ENCODE measurements at regions not wholly inside any gene's neighbourhood (a gene's known extent, or its start where the extent isn't known, plus 50 kb on each side); places are given as distances from the start of the nearest gene placed in this dataset.
A peak's percentile ranks its signal among the peaks of the same experiment; 100 is the strongest.
"Not testable (repeated sequence)": the region's sequence is repeated elsewhere in the genome, so short reads cannot be mapped to it uniquely, and the experiment has no call there.

DNA sequence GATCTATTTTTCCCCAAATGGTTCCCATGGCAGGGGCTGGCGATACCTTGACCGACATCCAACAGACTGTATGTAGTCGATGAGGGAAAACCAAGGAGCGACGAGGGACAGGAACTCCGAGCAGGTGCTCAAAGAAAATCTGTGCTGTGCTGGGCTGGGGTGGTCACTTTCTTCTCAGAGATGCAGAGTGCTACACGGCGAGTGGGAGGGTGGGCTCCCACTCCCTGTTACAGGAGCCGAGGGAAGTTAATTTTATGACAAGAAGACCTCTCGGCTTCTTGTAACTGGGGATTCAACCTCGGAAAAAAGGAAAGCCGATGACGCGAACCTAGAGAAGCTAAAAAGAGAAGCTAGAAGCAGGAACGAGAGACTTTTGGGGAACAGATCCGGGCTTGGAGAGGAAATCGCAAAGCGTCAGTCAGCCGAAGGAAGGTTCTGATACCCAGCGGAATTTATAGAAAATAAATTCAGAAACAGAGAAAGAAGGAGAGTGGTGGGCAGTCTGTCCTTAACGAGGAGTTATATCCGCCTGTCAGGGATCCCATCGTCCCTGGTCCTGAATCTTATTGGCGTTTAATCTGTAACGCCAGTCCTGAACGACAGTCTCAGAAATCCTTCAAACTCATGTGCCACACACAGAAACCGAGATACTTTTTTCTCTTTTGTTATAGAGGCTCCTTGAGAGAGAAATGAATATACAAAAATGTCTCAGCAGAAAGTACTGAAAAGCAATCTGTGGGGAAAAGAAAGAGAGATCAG, 84.6 kb upstream of the ZNF322 start:
- H3K79me2 ChIP-seq (ENCODE audit: insufficient read depth, low read length) = no peaks in the 10 kb centered on the region
- H3K14ac ChIP-seq (ENCODE audit: insufficient read depth, low read length) = no peak overlapping the region
- H2BK20ac ChIP-seq (ENCODE audit: low read depth, low read length, poor library complexity, severe bottlenecking) = no peak overlapping the region
- H3K23me2 ChIP-seq (ENCODE audit: insufficient read length, low read depth, low read length, poor library complexity, severe bottlenecking) = peaks cover 6% of the 10 kb centered on the region
- H2BK12ac ChIP-seq (ENCODE audit: insufficient read length, low read depth, low read length) = no peak overlapping the region
- TF ChIP-seq, protein P1, sequence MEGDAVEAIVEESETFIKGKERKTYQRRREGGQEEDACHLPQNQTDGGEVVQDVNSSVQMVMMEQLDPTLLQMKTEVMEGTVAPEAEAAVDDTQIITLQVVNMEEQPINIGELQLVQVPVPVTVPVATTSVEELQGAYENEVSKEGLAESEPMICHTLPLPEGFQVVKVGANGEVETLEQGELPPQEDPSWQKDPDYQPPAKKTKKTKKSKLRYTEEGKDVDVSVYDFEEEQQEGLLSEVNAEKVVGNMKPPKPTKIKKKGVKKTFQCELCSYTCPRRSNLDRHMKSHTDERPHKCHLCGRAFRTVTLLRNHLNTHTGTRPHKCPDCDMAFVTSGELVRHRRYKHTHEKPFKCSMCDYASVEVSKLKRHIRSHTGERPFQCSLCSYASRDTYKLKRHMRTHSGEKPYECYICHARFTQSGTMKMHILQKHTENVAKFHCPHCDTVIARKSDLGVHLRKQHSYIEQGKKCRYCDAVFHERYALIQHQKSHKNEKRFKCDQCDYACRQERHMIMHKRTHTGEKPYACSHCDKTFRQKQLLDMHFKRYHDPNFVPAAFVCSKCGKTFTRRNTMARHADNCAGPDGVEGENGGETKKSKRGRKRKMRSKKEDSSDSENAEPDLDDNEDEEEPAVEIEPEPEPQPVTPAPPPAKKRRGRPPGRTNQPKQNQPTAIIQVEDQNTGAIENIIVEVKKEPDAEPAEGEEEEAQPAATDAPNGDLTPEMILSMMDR (conservative IDR thresholded peaks at IDR 0.05) = no peak
- no peak overlapping the region for H2AK5ac ChIP-seq (ENCODE audit: insufficient read length, low read length)
- no peak overlapping the region for H3K56ac ChIP-seq (ENCODE audit: insufficient read length, low read depth, low read length)
- H3K18ac ChIP-seq (ENCODE audit: insufficient read length, low read depth, low read length) = no peak overlapping the region
- H3K27me3 ChIP-seq (ENCODE audit: insufficient read depth, low read length) = no peaks in the 10 kb centered on the region
- whole genome bisulfite sequencing (ENCODE audit: extremely low coverage, insufficient read length, low lambda C conversion rate) = no CpG with 5 or more reads among the region's 27 CpGs
- no peak overlapping the region for H3K23ac ChIP-seq (ENCODE audit: insufficient read length, low read depth, low read length)
- H4K8ac ChIP-seq (replicated peaks; ENCODE audit: insufficient read length, low read depth, low read length) = no peak overlapping the region
- no peak overlapping the region for H2BK120ac ChIP-seq (ENCODE audit: low read depth, low read length, poor library complexity, severe bottlenecking)
- no peak overlapping the region for H2AFZ ChIP-seq (ENCODE audit: low read length)
- peak overlapping the region; percentile 55 for H3K9ac ChIP-seq (ENCODE audit: extremely low read depth, insufficient read length, low read length)
- no peaks in the 10 kb centered on the region for H3K4me1 ChIP-seq (ENCODE audit: insufficient read depth, low read length)
- no peaks in the 10 kb centered on the region for H3K9me3 ChIP-seq (ENCODE audit: control insufficient read depth, low read depth, low read length)
- H2BK5ac ChIP-seq (ENCODE audit: insufficient read length, low read length) = no peak overlapping the region
- Mint-ChIP-seq H3K9me3 (no peaks in the 10 kb centered on the region; a peak in 1 of 5 replicates), H3K36me3 (ENCODE audit: insufficient read depth in 1 of 3, low read depth in 3 of 3) (no peaks in the 10 kb centered on the region), H3K4me1 (peaks cover 20 to 23% of the 10 kb centered on the region in 2 experiments), H3K4me3 (peak overlapping the region; percentile 92 to 93), H3K27ac (no peak overlapping the region; a peak in 1 of 7 replicates), H3K27me3 (ENCODE audit: low read depth) (peaks cover 37% of the 10 kb centered on the region)
- H4K20me1 ChIP-seq (ENCODE audit: control insufficient read depth, insufficient read depth, insufficient read length) = no peaks in the 10 kb centered on the region
- peak; percentile 39 for DNase-seq
- H2BK15ac ChIP-seq (ENCODE audit: low read depth, low read length) = no peak overlapping the region
- H4K91ac ChIP-seq (ENCODE audit: insufficient read length, low read depth, low read length) = no peak overlapping the region
- H4K5ac ChIP-seq (ENCODE audit: insufficient read length, low read depth, low read length) = no peak overlapping the region
- H3K27ac ChIP-seq (ENCODE audit: insufficient read length, low read depth, low read length) = no peak overlapping the region
- no peaks in the 10 kb centered on the region for H3K79me1 ChIP-seq (ENCODE audit: insufficient read depth, low read depth, low read length, poor library complexity, severe bottlenecking)
- peak overlapping the region; percentile 67 for H3K4me2 ChIP-seq (ENCODE audit: insufficient read depth, insufficient read length, low read length)
- H3T11ph ChIP-seq (ENCODE audit: low read length) = no peak overlapping the region
- no peak overlapping the region for H3K4ac ChIP-seq (ENCODE audit: low read depth, low read length)

DNA sequence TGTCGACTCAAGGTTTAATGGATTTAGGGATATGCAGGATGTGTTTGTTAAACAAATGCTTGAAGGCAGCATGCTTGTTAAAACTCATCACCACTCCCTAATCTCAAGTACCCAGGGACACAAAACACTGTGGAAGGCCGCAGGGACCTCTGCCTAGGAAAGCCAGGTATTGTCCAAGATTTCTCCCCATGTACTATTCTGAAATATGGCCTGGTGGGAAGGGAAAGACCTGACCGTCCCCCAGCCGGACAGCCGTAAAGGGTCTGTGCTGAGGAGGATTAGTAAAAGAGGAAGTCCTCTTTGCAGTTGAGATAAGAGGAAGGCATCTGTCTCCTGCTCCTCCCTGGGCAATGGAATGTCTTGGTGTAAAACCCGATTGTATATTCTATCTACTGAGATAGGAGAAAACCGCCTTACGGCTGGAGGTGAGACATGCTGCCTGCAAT, 85.3 kb upstream of the ZNF322 start:
- DNase-seq = peak; percentile 12
- not testable (repeated sequence) for H3K36me3 Mint-ChIP-seq (ENCODE audit: insufficient read depth in 1 of 3, low read depth in 3 of 3); H3K4me1 ChIP-seq (ENCODE audit: insufficient read depth, low read length); H3K79me1 ChIP-seq (ENCODE audit: insufficient read depth, low read depth, low read length, poor library complexity, severe bottlenecking); H4K8ac ChIP-seq (replicated peaks; ENCODE audit: insufficient read length, low read depth, low read length); H3K23me2 ChIP-seq (ENCODE audit: insufficient read length, low read depth, low read length, poor library complexity, severe bottlenecking); H2BK5ac ChIP-seq (ENCODE audit: insufficient read length, low read length); H3K9me3 Mint-ChIP-seq; H3K9me3 ChIP-seq (ENCODE audit: control insufficient read depth, low read depth, low read length); H3K27me3 ChIP-seq (ENCODE audit: insufficient read depth, low read length); H3K18ac ChIP-seq (ENCODE audit: insufficient read length, low read depth, low read length); H2AK5ac ChIP-seq (ENCODE audit: insufficient read length, low read length); H3K27ac Mint-ChIP-seq; H3K14ac ChIP-seq (ENCODE audit: insufficient read depth, low read length); H3T11ph ChIP-seq (ENCODE audit: low read length); H3K9ac ChIP-seq (ENCODE audit: extremely low read depth, insufficient read length, low read length); H4K5ac ChIP-seq (ENCODE audit: insufficient read length, low read depth, low read length); H2BK12ac ChIP-seq (ENCODE audit: insufficient read length, low read depth, low read length); H3K23ac ChIP-seq (ENCODE audit: insufficient read length, low read depth, low read length); H3K4ac ChIP-seq (ENCODE audit: low read depth, low read length); H4K20me1 ChIP-seq (ENCODE audit: control insufficient read depth, insufficient read depth, insufficient read length); H4K91ac ChIP-seq (ENCODE audit: insufficient read length, low read depth, low read length); H2BK120ac ChIP-seq (ENCODE audit: low read depth, low read length, poor library complexity, severe bottlenecking); H2BK15ac ChIP-seq (ENCODE audit: low read depth, low read length); H2AFZ ChIP-seq (ENCODE audit: low read length); H2BK20ac ChIP-seq (ENCODE audit: low read depth, low read length, poor library complexity, severe bottlenecking); H3K79me2 ChIP-seq (ENCODE audit: insufficient read depth, low read length); H3K56ac ChIP-seq (ENCODE audit: insufficient read length, low read depth, low read length); H3K27ac ChIP-seq (ENCODE audit: insufficient read length, low read depth, low read length)
- H3K4me2 ChIP-seq (ENCODE audit: insufficient read depth, insufficient read length, low read length) = peak overlapping the region; percentile 67
- H3K4me3 Mint-ChIP-seq = peak overlapping the region; percentile 92 to 93
- no CpG with 5 or more reads among the region's 8 CpGs for WGBS (ENCODE audit: extremely low coverage, insufficient read length, low lambda C conversion rate)
- H3K4me1 Mint-ChIP-seq = peaks cover 20 to 24% of the 10 kb centered on the region in 2 experiments
- peaks cover 42% of the 10 kb centered on the region for H3K27me3 Mint-ChIP-seq (ENCODE audit: low read depth)
